GM06990 (cell line): ENCODE measurements at regions not wholly inside any gene's neighbourhood (a gene's known extent, or its start where the extent isn't known, plus 50 kb on each side); places are given as distances from the start of the nearest gene placed in this dataset.

Experiments
- DNase-seq: peaks from one replicate; pipeline ENCODE4 v3.0.0-alpha.2; 2011; ENCODE audit not compliant: insufficient read length; ENCODE audit errors: extremely low read depth
- H3K27me3 ChIP-seq: replicated peaks from 2 replicates; pipeline ENCODE4 v1.6.0; 2011; ENCODE audit warnings: low read length; ENCODE audit not compliant: control insufficient read depth, insufficient read depth
- H3K36me3 ChIP-seq: 2 replicates; pipeline ENCODE4 v1.5.1; 2011; ENCODE audit warnings: low read length; ENCODE audit not compliant: control insufficient read depth, insufficient read depth
- H3K4me3 ChIP-seq: replicated peaks from 2 replicates; pipeline ENCODE4 v1.5.1; 2011; ENCODE audit warnings: low read depth, mild to moderate bottlenecking, control low read depth, low read length
- TF ChIP-seq, protein P1 (sequence below): IDR thresholded peaks from 2 replicates; pipeline ENCODE4 v1.5.1; 2011; ENCODE audit warnings: low read length, control low read depth, mild to moderate bottlenecking, inconsistent platforms; ENCODE audit not compliant: insufficient read depth, poor library complexity, severe bottlenecking

- TF ChIP-seq, protein P1, sequence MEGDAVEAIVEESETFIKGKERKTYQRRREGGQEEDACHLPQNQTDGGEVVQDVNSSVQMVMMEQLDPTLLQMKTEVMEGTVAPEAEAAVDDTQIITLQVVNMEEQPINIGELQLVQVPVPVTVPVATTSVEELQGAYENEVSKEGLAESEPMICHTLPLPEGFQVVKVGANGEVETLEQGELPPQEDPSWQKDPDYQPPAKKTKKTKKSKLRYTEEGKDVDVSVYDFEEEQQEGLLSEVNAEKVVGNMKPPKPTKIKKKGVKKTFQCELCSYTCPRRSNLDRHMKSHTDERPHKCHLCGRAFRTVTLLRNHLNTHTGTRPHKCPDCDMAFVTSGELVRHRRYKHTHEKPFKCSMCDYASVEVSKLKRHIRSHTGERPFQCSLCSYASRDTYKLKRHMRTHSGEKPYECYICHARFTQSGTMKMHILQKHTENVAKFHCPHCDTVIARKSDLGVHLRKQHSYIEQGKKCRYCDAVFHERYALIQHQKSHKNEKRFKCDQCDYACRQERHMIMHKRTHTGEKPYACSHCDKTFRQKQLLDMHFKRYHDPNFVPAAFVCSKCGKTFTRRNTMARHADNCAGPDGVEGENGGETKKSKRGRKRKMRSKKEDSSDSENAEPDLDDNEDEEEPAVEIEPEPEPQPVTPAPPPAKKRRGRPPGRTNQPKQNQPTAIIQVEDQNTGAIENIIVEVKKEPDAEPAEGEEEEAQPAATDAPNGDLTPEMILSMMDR, result no peak
- H3K4me3 ChIP-seq, result no peak overlapping the region
- no peaks in the 10 kb centered on the region for H3K36me3 ChIP-seq
- H3K27me3 ChIP-seq, result no peaks in the 10 kb centered on the region
- no peak for DNase-seq
These were observed 542.7 kb upstream of the RAB6C start for GRCh38 chr2:129436809-129437208.

DNA sequence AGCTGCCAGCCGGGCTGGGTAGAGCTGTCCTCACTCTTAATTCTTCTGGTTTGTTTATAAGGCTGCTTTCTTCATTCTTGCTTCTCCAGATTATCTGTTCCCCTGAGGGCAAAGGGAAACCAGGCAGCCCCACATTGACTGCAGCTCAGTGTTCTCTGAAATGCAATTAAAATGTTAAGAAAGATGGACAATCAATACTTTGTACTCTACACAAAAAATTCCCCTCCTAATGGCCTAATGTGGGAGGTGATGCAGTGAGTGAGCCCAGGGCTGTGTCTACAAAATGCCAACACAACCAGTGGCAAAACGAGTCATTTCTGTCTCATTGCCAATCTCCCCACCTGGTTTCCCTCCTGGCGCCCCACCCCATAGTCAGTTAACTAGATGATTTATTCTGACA, 541.7 kb upstream of the RAB6C start:
- no peaks in the 10 kb centered on the region for H3K36me3 ChIP-seq
- no peak for DNase-seq
- TF ChIP-seq, protein P1, result no peak
- no peak overlapping the region for H3K4me3 ChIP-seq
- H3K27me3 ChIP-seq, result no peaks in the 10 kb centered on the region

DNA sequence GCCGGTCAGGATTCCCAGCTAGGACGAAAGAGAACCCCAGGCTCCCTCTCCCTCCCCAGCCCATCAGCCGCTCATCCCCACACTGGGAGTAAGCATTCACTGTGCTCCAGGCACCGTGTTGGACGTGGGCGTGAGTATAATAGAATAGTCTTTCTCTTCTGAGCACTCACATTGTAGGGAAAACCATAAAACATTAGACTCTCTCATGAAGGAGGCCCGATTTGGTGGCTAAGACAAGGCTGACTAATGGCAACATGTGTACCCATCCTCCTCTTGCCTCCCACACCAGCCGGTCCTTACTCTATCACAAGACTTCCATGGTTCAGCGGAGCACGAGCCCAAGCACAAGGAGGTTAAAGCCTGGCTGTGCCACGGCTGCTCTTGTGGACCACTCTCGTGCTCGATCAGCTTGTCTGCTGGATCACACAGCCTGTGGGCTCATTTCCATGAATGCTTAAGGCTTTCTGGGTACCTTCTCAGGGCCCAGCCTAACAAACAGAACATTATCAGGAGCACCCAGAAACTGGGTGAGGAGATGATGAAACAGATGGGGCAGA, 540.9 kb upstream of the RAB6C start:
- Histone ChIP-seq H3K27me3 (no peaks in the 10 kb centered on the region), H3K4me3 (no peak overlapping the region), H3K36me3 (no peaks in the 10 kb centered on the region)
- DNase-seq, result no peak
- TF ChIP-seq, protein P1, result no peak

DNA sequence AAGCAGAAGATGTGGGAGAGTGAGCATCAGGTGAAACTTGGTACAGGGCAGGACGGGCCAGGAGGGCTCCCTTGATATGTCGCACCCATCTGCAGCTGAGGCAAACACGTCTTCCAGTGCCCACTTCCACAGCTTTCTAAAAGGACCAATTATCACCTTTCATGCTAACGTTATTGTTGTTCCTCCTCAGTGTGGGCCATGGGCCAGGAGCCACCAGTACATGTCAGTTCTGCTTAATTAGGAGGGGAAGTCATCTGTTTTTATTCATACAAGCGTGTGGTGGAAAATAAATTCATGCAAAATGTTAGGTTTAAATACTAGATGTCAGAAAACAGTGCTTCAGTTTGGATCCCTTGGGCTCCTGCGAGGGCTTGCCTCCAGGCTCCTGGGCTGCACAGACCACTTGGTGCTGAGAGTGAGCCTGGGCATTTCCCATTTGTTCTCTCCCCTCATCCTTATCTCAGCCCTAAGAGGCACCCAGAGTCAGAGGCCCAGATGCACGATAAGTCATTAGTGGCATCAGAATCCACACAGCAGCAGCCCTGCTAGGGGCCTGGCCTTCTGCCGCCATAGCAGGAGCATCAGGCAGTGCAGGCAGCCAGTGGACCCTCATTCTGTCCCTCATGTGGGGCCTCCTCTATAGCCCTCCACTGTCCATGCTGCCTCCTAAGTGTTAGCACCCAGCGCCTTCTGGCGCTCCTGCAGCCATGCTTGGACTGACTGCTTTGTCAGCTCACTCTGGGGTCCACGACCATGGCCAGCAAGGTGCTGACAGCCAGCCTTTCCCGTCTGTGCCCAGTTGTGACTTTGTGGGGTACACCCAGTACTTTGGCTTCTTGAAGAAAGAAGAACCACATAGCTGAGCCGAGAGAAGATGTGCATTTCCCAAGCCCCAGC, 539.8 kb upstream of the RAB6C start:
- Histone ChIP-seq H3K36me3 (no peaks in the 10 kb centered on the region), H3K4me3 (no peak overlapping the region), H3K27me3 (no peaks in the 10 kb centered on the region)
- TF ChIP-seq, protein P1, result no peak
- no peak for DNase-seq

- H3K27me3 ChIP-seq, result no peaks in the 10 kb centered on the region
- H3K4me3 ChIP-seq, result no peak overlapping the region
- TF ChIP-seq, protein P1, result no peak
- H3K36me3 ChIP-seq, result no peaks in the 10 kb centered on the region
- DNase-seq, result no peak
These were observed 537.9 kb upstream of the RAB6C start for GRCh38 chr2:129441610-129442009.
